IPS-NIHi7 (cell line): ENCODE measurements at regions not wholly inside any gene's neighbourhood (a gene's known extent, or its start where the extent isn't known, plus 50 kb on each side); places are given as distances from the start of the nearest gene placed in this dataset.

ENCODE experiments used
- DNase-seq: peaks from one replicate; pipeline ENCODE4 v3.0.0; 2012; ENCODE audit warnings: mixed read lengths; ENCODE audit errors: extremely low spot score

DNA sequence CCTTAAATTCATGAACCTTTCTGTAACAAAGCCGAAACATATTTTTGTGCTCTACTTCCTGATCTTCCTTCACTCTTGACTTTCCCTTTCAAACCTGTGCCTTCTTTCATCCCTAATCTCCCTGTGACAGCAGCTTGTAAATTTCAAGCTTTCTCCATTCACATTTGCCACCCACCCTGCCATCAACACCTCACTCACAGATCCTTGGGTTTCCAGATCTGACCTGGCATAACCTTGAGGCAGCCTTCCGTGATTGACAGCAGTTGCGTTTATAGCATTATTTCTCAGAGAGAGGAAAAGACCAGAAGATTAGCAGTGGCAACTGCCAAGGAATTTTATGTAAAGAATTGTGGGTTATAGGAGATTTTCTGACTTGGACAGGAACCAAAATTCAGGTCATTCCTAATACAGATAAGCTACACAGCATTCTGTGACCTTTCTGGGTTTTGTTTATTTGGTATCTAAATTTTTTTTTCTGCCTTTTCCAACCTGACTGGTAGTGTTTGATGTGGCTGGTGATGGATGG, 260.0 kb downstream of the NR2F1-AS1 start:
- DNase-seq: no peak

DNA sequence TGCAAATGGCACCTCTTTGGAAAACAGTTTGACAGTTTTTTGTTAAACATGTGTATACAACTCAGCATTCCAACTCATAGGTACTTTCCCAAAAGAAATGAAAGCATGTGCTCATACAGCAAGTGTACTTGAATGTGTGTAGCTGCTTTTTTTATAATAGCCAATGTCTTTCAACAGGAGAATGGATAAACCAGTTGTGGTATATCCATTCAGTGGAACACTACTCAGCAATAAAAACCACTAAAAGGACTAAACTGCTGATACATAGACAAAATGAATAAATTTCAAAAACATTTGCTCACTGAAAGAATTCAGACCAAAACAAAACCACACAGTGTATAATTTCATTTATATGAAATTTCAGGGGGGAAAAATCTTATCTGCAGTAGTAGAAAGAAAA, 267.3 kb downstream of the NR2F1-AS1 start:
- no peak for DNase-seq

DNA sequence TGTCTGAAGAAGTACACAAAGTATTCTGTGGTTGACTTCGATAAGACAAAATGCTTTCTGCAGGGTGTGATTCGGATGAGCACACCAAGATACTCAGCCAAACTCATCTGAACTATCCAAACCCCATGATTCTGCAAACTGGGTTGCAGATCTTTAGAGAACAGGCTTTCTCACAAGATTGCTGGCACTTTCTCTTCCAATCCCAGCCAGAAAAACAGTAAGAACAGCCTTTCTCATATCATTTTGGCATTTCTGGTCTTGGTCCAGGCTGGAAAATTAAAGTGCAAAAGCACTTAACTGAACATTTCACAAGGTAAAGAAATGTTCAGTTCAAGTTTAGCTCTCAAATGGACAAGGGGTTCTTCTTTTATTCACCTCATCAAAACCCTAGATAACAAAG, 269.1 kb downstream of the NR2F1-AS1 start:
- DNase-seq: no peak

DNA sequence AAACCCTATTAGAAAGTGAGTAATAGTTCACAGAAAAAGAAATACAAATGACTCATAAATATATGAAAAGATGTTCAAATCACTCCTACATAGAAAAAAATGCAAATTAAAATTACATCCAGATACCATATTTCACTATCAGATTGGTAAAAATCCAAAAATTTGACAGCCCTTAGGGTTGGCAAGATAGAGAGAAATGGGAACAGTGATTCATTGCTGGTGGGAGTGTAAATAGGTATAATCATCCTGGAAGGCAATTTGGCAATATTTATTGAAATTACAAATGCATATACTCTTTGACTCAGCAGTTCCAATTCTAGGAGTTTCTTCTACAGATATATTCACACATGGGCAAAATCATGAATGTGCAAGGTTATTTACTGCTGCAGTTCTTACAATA, 273.5 kb downstream of the NR2F1-AS1 start:
- DNase-seq: no peak

DNA sequence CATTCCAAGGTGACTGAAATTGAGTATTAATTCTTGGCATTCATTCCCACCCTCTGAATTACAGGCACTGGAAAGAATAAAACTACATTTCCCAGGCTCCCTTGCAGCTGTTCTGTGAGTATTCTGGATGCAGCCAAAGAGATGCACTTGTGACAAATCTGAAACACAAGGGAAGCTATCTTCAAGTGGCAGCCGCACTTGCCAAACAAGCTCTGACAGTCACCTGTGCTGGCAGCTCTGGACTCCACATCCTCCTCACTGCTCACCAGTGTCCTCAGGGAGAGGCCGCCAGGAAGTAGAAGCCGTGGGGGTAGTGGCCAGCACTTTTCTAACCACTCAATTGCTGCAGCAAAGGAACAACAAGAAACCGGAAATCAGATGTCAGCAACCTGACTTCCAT, 275.0 kb downstream of the NR2F1-AS1 start:
- DNase-seq: no peak

DNA sequence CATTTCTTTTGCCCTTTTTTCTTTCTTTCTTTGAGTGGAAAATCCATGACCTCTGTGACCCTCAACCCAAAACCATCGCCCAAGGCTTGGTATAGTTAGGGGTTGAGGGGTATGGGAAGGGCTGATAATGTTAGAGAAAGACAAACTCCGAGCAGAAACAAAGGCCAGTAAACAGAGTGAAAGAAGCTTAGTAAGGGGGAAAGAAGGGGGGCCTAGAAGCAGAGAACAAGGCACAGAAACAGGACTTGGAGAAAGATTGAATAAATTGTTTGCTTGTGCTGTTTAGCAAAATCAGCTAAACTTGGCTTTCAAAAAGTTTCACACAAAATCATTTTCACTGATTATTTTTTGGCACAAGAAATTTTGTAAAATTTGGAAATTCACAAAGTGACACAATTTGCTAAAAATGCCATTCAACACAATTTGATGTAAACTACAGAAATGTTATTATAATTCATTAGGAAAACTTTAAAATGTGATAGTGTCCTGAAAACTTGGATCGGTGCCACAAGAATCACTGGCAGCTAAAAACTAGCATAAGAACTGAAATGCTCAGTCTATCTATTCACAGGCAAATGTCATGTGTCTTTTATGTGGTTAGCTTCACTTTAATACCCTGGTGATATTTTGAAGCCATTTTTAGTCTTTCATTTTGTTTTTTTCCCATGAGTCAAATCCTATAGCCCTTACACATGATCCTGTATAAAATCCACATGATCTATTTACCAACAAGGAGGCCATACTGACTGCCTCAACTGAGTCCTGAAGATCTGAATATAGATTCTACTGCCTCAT, 276.4 kb downstream of the NR2F1-AS1 start:
- no peak for DNase-seq

DNA sequence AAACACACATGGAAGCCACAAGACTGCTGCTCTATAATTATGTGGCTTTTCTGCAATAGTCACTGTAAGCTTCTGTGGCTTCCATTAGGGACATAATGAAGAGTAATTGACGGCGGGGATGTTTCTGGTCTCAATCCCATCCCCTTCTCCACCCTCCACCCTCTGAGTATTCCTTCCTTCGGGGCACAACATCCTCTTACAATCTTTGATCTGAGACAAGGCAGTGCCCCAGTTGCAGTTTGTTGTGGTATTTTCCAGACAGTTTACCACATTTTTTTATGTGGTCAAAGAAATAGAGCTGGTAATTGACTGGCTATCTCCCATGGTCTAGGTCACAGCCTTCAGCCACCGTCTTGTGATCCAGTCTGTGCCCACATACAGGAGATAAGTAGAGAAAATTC, 277.7 kb downstream of the NR2F1-AS1 start:
- no peak for DNase-seq

DNA sequence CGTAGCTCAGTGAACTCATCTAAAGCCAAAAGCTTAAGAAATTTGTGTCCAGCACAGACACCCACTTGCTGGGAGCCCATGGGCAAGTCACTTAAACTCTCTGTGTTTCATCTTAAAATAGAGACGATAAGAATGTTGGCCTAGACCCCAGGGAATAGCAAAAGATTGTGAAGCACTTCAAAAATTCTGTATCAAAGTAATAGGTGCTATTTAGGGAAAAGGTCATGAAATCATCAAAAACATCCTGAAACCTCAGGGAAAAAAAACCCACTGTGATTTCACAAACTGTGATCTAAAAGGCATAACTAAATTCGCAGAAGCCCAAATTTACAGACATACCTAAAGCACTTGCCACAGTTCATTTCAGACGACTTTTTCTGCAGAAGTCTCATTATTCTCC, 278.3 kb downstream of the NR2F1-AS1 start:
- no peak for DNase-seq

DNA sequence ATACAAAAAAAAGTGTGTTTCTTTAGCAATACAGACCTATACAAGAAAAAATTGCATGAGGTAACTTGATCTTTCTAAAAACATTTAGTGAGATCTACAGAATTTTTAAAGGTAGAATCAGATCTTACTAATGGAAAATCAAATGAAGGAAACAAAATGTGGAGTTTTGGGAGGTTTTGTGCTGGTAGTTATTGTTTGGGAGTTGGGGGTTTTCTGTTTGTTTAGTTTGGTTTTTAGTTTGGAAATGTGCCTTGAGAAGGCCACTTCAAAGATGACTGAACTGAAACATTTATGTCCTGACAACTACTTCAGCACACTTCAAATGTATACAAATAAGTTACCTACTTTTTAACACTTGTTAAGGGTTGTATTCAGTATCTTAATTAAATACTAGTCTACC, 280.1 kb downstream of the NR2F1-AS1 start:
- no peak for DNase-seq

DNA sequence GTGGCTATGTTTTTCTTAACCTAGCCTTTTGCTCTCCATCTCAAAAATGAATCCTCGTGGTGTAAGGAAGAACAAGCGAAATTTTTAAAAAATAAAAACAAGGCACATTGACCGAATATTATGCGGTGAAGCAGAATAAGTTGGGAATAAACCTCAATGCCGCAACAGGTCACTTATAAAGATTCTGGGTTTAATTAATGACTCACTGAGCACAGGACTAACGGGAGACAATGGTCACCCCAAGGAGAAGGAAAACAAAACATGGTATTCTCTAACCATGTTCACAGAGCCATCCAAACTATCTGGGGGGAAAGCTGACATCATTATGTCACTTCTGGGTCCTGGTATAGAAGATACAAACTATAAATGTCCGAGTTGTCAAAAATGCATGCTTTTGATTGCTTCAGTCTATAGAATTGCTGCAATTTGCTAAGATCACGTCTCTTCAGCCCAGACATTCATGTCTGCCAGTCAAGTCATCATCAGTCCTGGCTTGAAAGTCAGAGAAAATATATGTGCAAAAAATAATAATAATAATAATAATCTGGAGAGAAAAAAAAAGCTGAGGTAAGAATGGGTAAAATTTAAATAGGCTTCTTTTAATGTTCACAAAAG, 280.6 kb downstream of the NR2F1-AS1 start:
- no peak for DNase-seq

DNA sequence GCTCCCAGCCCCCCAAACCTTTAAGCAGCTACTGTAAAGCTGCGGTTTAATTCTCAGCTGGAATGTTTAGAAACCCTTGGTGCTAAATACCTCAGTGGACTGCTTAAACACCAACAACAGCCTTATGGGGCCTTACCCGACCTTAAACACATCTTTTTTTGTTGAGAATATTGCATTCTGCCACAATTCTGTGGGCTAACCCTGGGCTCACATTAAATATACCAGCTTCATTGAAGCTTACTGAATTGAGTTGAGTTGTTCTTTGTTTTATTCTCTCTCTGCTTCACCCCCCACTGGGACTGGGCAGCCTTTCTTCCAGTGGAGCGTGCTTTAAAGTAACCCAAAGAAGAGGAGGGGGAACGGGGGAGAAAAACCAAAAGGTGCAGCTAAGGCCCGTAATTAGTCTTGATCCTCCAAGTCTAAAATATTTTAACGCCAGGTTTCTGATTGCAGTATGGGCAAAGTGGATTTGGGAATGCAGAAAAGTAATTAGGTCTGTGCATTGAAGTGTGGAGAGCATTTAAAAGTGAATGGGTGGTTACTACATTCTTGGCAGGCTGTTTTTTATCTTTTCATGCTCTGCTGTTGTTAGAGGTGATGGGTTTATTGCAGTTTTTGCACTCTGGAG, 281.2 kb downstream of the NR2F1-AS1 start:
- peak; percentile 40 for DNase-seq

DNA sequence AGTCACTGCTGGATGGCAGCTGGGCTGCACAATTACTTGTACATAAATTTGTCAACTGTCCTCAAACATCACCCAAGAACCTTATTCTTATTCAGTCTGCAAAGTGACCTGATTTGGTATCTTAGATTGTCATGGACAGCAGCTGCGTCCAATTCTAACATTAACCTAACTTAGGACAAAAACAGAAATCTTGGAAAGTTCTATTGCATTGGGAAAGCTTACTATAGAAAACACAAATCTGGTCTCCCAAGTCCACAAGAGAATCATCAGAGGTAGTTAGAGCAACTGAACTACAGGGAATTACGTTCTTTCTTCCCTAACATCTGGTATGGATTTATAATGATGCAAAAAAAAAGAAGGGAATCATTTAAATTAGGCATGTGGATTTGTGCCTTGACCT, 283.9 kb downstream of the NR2F1-AS1 start:
- no peak for DNase-seq

DNA sequence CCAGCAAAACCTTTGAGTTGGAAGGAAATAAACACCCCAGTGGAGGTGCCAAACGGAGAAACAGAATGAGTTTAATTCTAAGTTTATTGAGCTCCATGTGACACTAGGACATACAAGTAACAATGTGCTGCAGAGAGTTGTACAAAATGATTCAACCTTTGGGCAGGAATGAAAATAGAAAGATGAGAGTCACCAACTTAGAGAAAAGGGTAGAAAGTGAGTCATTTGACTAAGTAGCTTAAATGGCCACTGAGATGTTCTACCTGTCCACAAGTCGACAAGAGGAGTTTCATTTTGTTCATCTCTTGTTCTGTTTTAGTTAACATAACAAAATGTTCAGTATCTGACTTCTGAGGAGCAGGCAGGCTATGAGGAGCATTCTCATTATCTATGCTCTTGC, 284.7 kb downstream of the NR2F1-AS1 start:
- no peak for DNase-seq

DNA sequence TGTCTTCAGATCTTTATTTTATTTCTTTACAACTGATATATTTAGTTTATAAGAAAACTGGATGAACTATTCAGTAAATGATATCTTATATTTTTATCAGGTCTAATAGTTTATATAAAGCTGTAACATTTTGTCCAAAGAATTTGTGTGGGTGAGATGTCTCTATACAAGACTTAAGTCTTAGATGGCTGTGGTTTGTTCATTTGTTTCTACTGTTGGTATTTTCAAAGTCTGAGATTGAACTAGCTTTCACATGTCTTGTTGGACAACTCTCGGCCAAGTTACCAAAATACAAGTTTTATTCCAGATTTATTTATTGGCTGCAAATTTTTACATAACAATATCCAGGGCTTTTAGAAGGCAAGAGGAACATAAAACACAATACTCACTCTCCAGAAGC, 286.0 kb downstream of the NR2F1-AS1 start:
- DNase-seq: no peak

DNA sequence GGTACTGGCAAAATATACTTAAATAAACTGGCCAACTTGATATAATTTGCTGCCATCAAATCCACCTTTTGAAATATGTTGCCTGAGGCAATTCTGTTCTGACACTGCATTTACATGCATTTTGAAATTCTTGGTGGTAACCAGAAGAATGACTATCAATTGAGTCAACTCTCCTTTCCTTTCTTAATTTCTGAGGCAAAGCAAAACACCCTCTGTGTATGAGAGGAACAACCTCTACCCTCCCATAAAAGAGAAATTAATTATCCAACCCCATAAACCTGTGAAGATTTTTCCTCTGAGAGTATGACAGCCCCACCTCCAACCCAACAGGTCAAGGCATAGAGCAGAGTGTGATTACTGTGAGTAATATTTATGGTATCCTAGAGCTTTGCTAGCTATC, 286.8 kb downstream of the NR2F1-AS1 start:
- no peak for DNase-seq

DNA sequence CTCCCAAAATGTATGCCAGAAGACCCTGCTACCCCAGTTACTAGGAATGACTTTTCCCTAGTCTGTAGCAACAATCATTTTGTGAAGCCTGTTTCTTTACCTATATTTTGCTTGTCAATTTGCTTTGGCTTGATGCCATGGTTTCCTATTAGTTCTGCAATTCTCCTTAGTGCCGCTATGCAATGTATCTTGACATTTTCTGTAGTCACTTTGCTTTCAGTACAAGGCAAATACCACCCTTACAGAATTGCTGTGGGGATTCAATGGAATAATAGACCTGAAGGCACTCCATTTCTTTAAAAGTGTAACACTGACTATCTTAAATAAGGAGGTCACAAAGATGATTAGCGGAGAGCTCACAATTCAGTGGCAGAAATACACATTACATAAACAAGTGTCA, 291.1 kb downstream of the NR2F1-AS1 start:
- no peak for DNase-seq

DNA sequence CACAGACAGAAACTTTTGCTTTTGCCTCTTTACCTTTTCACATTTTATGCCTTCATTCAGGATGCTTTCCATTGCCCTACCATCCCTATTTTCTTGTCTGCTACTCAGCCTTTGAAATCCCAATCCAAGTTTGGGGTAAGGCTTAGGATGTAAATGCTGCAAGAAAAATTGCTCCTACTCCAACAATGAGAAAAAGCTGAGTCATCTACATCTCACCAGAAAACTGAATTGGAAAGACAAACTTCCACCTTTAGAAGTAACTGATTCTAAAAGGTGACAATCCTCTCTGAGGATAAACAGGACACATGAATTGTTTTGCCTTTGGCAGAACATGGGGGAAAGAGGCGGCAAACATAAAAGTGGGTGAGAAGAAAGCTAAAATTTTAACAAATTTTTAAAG, 295.6 kb downstream of the NR2F1-AS1 start:
- DNase-seq: no peak

DNA sequence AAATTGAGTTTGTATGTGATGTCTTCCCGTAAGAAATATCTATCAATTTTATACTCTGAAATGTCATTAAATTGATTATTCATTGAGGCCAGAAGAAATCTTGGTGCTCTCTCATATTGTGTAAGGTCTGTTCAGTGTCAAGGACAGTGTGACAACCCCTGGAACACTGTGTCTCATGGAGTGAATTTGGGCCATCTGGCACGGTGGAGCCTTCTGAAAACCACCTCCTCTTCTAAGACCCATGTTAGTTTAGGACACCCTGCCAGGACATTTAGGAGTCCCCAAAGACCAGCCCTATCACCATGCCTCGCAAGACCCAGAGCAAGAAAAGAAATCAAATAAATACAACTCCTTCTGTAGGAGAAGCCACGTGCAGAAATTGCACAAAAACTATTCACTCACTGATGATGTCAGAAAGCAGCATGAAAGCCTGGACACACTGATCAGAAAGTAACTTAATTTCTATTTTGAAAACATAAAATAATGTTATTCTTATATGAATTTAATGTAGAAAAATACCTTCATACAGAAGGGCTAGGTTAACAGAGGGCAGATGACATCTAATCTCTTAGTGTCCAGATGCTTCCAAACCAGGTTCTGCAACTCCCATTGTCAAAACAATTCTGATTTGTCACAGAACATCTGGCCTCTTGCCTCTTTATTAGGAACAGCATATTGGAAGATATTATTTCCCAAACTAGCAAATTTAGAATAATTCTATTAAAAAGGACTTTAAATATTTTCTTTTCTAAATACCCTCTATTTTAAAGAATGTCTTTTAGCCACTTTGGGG, 298.8 kb downstream of the NR2F1-AS1 start:
- no peak for DNase-seq

DNA sequence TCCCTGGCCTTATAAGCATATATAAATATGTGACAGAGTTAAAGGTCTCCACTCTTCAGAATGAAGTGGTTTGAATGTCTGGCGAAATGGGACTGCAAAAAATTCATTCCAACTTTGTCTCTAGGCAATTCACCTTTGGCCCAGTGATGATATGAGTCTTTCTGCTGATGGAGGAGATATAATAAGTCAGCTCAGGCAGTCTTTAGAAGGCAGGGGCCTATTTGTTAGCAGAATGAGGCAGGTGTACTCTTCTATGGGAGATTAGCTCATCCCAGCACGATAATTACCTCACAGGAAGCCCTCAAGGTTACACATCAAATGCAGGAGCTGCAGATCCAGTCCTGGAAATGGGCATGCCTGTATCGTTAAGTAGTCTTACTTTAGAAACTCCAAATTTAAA, 300.5 kb downstream of the NR2F1-AS1 start:
- no peak for DNase-seq

DNA sequence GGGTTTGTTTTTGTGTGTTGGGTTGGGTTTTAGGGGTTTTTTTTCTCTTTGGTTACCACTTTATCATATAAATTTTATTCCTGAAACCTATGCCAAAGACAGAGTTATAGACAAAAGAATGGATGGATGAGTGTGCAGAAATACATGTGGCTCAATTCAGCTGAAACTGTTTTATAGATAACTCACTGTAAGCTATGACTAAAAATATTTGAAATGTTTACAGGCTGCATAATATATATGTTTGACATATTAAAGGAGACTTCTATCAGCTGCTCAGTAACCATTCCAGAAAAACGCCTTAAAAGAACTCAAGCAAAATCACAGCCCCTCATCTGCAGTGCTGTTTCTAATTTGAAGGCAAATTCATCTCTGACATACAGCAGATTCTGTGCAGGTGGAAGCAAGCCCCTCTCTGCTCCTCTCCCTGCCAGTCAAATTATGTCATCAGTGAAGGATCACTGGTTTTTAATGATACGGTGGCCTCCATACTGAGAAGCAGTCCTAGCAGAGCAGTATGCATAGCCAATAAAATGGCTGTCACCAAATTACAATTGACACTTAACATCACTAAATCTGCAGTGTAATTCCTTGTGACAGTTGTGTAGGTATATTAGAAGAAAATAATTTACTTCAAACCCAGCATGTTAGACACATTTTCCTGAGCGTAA, 301.6 kb downstream of the NR2F1-AS1 start:
- no peak for DNase-seq

DNA sequence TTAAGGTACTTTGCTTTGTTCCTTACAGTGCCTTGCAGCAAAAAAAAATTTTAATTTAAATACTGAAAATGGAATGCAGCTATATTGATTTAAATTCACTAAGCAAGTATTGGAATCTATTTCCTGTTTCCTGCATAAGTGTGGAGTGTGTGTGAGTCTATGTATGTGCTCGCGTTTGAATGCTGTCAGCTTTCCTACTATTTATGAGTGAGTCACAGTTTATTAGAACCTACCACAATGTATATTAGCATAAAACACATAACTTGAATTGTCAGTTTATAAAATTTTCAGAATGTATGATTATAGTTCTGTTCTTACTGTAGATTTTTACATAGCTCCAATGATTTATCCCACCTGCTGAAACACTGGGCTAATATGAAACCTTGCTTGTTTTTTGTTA, 302.1 kb downstream of the NR2F1-AS1 start:
- no peak for DNase-seq

DNA sequence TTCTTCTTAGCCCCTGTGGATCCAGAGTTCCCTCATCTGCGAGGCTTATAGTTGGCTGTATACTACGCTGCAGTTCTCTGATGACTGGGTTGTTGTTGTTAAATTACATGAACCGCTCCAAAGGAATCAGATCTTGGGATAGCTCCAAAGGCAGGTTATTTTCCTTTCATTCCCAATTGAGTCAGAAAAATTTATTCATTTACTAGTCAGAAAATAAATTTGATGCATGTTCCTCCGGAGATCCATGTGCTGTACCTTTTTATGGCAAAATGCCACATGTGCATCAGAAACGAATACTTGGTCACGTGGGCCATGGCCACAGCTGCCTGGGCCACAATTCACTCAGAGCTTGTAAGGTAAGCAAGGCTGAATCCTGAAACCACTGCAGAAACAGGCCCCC, 304.0 kb downstream of the NR2F1-AS1 start:
- DNase-seq: no peak
